ENCODE measurements at regions not wholly inside any gene's neighbourhood (a gene's known extent, or its start where the extent isn't known, plus 50 kb on each side); places are given as distances from the start of the nearest gene placed in this dataset.

- H3K4me1 ChIP-seq (ENCODE audit: control insufficient read depth in 1 of 2, insufficient read depth in 2 of 2, low read length in 2 of 2) = peaks cover 11% of the 10 kb centered on the region in 2 experiments
- no peaks in the 10 kb centered on the region for H3K79me2 ChIP-seq (ENCODE audit: insufficient read depth, low read length)
- no peaks in the 10 kb centered on the region for H3K9me2 ChIP-seq (ENCODE audit: insufficient read depth)
- ChIA-PET CTCF (no interaction called here), POLR2A (no interaction called here), RAD21 (ENCODE audit: low non-redundant PET in 1 of 2, low total read pairs in 2 of 2, uncharacterized antibody in 2 of 2, unreplicated experiment in 2 of 2) (no interaction called here)
- H3K4me3 ChIP-seq (replicated peaks in 1 of 2; ENCODE audit: low read depth in 1 of 2, low read length in 2 of 2) = no peak overlapping the region
- H3K27ac ChIP-seq (ENCODE audit: low read depth, low read length) = no peak overlapping the region
- BruUV-seq (replicated peaks) = no TSS peak
- no peak overlapping the region for H2AFZ ChIP-seq (ENCODE audit: low read depth, low read length, poor library complexity, severe bottlenecking)
- H3K4me2 ChIP-seq (ENCODE audit: low read length) = no peak overlapping the region
- no peaks in the 10 kb centered on the region for H3K36me3 ChIP-seq (ENCODE audit: control insufficient read depth in 1 of 2, insufficient read depth in 2 of 2, low read length in 2 of 2)
- no peak for DNase-seq (ENCODE audit: low read depth, low spot score)
- intact Hi-C loops (cut with micrococcal nuclease) = no loop called here
- no peak overlapping the region for H3K9ac ChIP-seq (ENCODE audit: low read length)
- no peaks in the 10 kb centered on the region for H3K9me3 ChIP-seq (ENCODE audit: control insufficient read depth in 1 of 2, insufficient read depth in 1 of 2, low read depth in 1 of 2, low read length in 2 of 2)
- ATAC-seq = no peak
- TF ChIP-seq ZNF274 (IDR thresholded peaks at IDR 0.05; ENCODE audit: low read depth, low read length) (no peak), CBX3 (IDR thresholded peaks at IDR 0.05; ENCODE audit: low read depth) (no peak)
- no peaks in the 10 kb centered on the region for H4K20me1 ChIP-seq (ENCODE audit: insufficient read depth)
- H3K27me3 ChIP-seq (ENCODE audit: insufficient read depth, low read length) = no peaks in the 10 kb centered on the region
Measured at GRCh38 chr1:184825571-184825970, 70.9 kb upstream of the EDEM3 start.

GRCh38 chr1:184824691-184825323 lies 70.1 kb upstream of the EDEM3 start:
- Histone ChIP-seq H3K9ac (ENCODE audit: low read length) (no peak overlapping the region), H3K27ac (ENCODE audit: low read depth, low read length) (no peak overlapping the region), H3K4me3 (replicated peaks in 1 of 2; ENCODE audit: low read depth in 1 of 2, low read length in 2 of 2) (no peak overlapping the region), H3K79me2 (ENCODE audit: insufficient read depth, low read length) (no peaks in the 10 kb centered on the region), H3K9me2 (ENCODE audit: insufficient read depth) (no peaks in the 10 kb centered on the region), H4K20me1 (ENCODE audit: insufficient read depth) (no peaks in the 10 kb centered on the region), H3K36me3 (ENCODE audit: control insufficient read depth in 1 of 2, insufficient read depth in 2 of 2, low read length in 2 of 2) (no peaks in the 10 kb centered on the region), H3K4me1 (ENCODE audit: control insufficient read depth in 1 of 2, insufficient read depth in 2 of 2, low read length in 2 of 2) (peaks cover 11% of the 10 kb centered on the region in 2 experiments), H3K27me3 (ENCODE audit: insufficient read depth, low read length) (no peaks in the 10 kb centered on the region), H3K4me2 (ENCODE audit: low read length) (no peak overlapping the region), H3K9me3 (ENCODE audit: control insufficient read depth in 1 of 2, insufficient read depth in 1 of 2, low read depth in 1 of 2, low read length in 2 of 2) (no peaks in the 10 kb centered on the region), H2AFZ (ENCODE audit: low read depth, low read length, poor library complexity, severe bottlenecking) (no peak overlapping the region)
- POLR2A ChIA-PET = no interaction called here
- intact Hi-C loops (cut with micrococcal nuclease) = no loop called here
- ATAC-seq (no peak), DNase-seq (ENCODE audit: low read depth, low spot score) (no peak)
- BruUV-seq (replicated peaks) = no TSS peak
- RAD21 ChIA-PET (ENCODE audit: low non-redundant PET in 1 of 2, low total read pairs in 2 of 2, uncharacterized antibody in 2 of 2, unreplicated experiment in 2 of 2) = no interaction called here
- CTCF ChIA-PET = no interaction called here
- no peak for TF ChIP-seq CEBPB (IDR thresholded peaks at IDR 0.05; ENCODE audit: low read depth)
- no peak for TF ChIP-seq REST (IDR thresholded peaks at IDR 0.05; ENCODE audit: low read depth)
- TF ChIP-seq SRF (IDR thresholded peaks at IDR 0.05; ENCODE audit: low read depth) = no peak
- no peak for TF ChIP-seq EGR1 (IDR thresholded peaks at IDR 0.05; ENCODE audit: low read depth)
- TF ChIP-seq ELF1 (IDR thresholded peaks at IDR 0.05; ENCODE audit: borderline replicate concordance, low read depth) = no peak
- TF ChIP-seq POLR2A (IDR thresholded peaks at IDR 0.05; ENCODE audit: borderline replicate concordance, extremely low read depth, insufficient read depth, insufficient read length) = no peak
- TF ChIP-seq TCF7L2 (IDR thresholded peaks at IDR 0.05; ENCODE audit: borderline replicate concordance, extremely low read depth, insufficient read depth, insufficient read length) = no peak
- no peak for TF ChIP-seq EZH2phosphoT487 (IDR thresholded peaks at IDR 0.05; ENCODE audit: borderline replicate concordance)
- TF ChIP-seq CTCF (IDR thresholded peaks at IDR 0.05 in 2 of 3, conservative IDR thresholded peaks at IDR 0.05 in 1 of 3; ENCODE audit: borderline replicate concordance in 1 of 3, insufficient read depth in 1 of 3, low read depth in 2 of 3, low read length in 2 of 3) = no peak
